UCSD-AML1 (cell line): ENCODE measurements at regions not wholly inside any gene's neighbourhood (a gene's known extent, or its start where the extent isn't known, plus 50 kb on each side); places are given as distances from the start of the nearest gene placed in this dataset.
"Not testable (repeated sequence)": the region's sequence is repeated elsewhere in the genome, so short reads cannot be mapped to it uniquely, and the experiment has no call there.

Experiments used
- DNase-seq: peaks from one replicate; lab custom pipeline; 2025; ENCODE audit not compliant: unreplicated experiment; lab: John Stamatoyannopoulos, UW

GRCh38 chr2:226115102-226115831 is 684.4 kb downstream of the IRS1 start:
- DNase-seq = no peak

GRCh38 chr2:226114436-226114835 is 685.2 kb downstream of the IRS1 start:
- DNase-seq = no peak

GRCh38 chr2:226098861-226099745 is 699.6 kb downstream of the NYAP2 start:
- DNase-seq = no peak

GRCh38 chr2:226095058-226095457 is 695.5 kb downstream of the NYAP2 start:
- DNase-seq = no peak

- DNase-seq = no peak
Observed at GRCh38 chr2:226093364-226093763, 693.9 kb downstream of the NYAP2 start.

- no peak for DNase-seq
Observed at GRCh38 chr2:226088366-226088674, 688.8 kb downstream of the NYAP2 start.

GRCh38 chr2:226087505-226088365 is 688.2 kb downstream of the NYAP2 start:
- DNase-seq = no peak

- DNase-seq = no peak
Observed at GRCh38 chr2:226087051-226087450, 687.5 kb downstream of the NYAP2 start.

GRCh38 chr2:226086190-226086589 is 686.7 kb downstream of the NYAP2 start:
- DNase-seq = no peak

GRCh38 chr2:226085425-226085824 is 685.9 kb downstream of the NYAP2 start:
- not testable (repeated sequence) for DNase-seq

- no peak for DNase-seq
Observed at GRCh38 chr2:226080334-226080733, 680.8 kb downstream of the NYAP2 start.

- no peak for DNase-seq
Observed at GRCh38 chr2:226079671-226080181, 680.2 kb downstream of the NYAP2 start.

- no peak for DNase-seq
Observed at GRCh38 chr2:226079196-226079595, 679.7 kb downstream of the NYAP2 start.

- no peak for DNase-seq
Observed at GRCh38 chr2:226078666-226079065, 679.2 kb downstream of the NYAP2 start.

- no peak for DNase-seq
Observed at GRCh38 chr2:226077841-226078240, 678.3 kb downstream of the NYAP2 start.

- no peak for DNase-seq
Observed at GRCh38 chr2:226077031-226077430, 677.5 kb downstream of the NYAP2 start.

- DNase-seq = no peak
Observed at GRCh38 chr2:226076529-226076928, 677.0 kb downstream of the NYAP2 start.

- no peak for DNase-seq
Observed at GRCh38 chr2:226074391-226074790, 674.9 kb downstream of the NYAP2 start.

GRCh38 chr2:226073496-226074160 is 674.1 kb downstream of the NYAP2 start:
- no peak for DNase-seq

- no peak for DNase-seq
Observed at GRCh38 chr2:226066873-226067272, 667.4 kb downstream of the NYAP2 start.

GRCh38 chr2:226066391-226066790 is 666.9 kb downstream of the NYAP2 start:
- DNase-seq = no peak
